NCI-H226 (cell line): ENCODE measurements at regions not wholly inside any gene's neighbourhood (a gene's known extent, or its start where the extent isn't known, plus 50 kb on each side); places are given as distances from the start of the nearest gene placed in this dataset.

Source experiments
- DNase-seq: peaks from one replicate; pipeline ENCODE4 v3.0.0-alpha.2; 2015

- DNase-seq = no peak
Observed at GRCh38 chr14:97311411-97311810, 514.2 kb downstream of the VRK1 start.

GRCh38 chr14:97312910-97313309 lies 515.7 kb downstream of the VRK1 start:
- no peak for DNase-seq

GRCh38 chr14:97315790-97316189 lies 518.6 kb downstream of the VRK1 start:
- DNase-seq = no peak

DNA sequence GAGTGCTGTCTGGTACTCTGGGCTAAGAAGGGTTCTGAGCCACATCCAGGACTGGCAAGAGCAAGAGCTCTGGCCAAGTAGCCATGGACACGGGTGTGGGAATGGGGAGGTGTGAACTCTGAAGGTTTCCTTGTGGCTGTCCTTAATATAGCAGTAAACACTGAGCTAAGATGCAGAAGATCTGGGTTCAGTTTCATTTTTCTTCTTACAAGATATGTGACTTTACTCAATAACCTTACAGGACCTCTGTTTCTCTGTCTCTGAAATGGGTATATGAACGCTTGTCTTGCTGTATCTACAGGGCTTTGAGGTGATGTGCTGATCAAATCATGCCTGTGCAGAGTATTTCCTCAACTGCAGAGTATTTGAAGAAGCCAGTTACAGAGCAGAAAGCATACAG lies 521.2 kb downstream of the VRK1 start:
- DNase-seq = no peak

DNA sequence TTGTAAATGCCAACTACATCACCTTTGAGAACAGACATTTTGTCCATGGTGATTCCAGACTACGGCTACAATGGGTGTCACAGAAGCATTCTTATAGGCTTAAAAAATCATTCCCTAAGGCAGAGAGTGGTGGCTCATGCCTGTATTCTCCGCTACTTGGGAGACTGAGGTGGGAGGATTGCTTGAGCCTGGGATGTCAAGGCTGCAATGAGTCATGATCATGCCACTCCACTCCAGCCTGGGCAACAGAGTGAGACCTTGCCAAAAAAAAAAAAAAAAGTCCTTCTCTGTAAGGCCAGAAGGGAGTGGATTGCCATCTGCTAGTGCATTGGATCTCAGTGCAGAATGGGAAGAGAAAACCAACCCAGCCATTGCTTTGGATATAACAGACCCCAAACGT lies 522.5 kb downstream of the VRK1 start:
- no peak for DNase-seq

DNA sequence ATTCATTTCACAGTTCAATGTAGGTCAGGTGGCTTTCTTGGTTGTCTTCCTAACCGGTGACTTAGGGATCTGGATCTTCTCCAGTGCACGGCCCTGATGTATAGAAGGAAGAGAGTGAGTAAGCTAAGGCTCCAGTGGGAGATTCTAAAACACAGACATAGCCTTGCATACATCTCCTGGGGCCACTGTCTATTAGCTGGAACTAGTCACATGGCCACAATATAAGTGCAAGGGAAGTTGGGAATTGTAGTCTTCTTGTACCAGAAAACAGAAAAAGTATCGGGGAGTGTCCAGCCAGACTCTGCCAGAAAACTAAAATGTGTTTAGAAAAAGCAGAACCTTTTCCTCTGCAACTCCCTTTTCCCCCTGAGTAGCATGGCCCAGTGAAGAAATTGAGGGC lies 531.6 kb downstream of the VRK1 start:
- DNase-seq = no peak

DNA sequence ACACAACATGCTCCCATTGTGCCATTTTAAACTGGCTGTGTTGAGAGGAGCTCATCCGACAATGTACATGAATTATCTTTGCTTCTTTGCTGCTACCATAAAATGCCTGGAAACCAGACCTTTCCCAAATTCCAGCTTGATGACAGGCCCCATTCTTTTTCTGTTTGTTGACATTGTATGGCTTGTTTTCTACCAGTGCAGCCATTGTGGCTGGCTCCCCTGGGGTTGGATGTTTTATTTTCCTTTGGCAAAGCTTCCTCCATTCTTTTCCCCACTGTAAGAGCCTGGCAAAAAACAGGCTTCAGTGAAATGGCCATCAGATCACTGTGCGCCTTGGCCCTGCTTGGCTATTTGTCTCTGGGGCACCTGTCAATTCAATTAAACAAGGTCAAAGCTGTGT lies 532.5 kb downstream of the VRK1 start:
- DNase-seq = no peak

GRCh38 chr14:97331058-97331457 lies 533.9 kb downstream of the VRK1 start:
- no peak for DNase-seq

DNA sequence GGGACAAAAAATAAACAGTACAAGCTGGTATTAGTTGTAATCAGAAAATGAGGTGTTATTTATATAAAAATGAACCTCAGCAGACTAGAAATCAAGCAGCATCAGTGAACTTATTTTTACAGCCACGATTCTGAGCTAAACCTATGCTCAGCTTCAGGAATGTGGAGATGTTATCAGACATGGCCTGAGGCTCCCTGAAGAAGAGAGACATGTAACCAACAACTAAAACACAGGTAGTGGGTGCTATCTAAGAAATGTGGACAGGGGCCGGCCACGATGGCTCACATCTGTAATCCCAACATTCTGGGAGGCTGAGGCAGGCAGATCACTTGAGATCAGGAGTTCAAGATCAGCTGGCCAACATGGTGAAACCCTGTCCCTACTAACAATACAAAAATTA lies 534.3 kb downstream of the VRK1 start:
- no peak for DNase-seq

DNA sequence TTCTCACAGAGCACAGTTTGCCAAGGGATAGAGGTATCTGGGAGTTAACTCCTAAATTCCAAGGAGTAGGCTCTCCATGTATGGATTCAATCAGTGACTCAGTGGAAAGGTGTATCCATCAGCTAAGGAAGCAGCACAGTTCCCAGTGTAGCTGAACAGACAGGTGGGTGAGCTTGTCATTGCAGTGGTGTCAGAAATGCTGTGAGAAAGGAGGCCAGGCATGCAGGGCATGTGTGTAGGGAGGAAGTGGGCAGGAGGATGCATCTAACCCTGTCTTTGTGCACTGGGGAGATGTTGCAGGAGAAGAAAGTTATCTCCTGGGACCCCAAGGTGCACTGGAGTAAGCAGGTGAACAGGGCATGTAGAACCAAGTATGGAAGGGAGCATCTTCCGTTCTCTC lies 539.0 kb downstream of the VRK1 start:
- no peak for DNase-seq

DNA sequence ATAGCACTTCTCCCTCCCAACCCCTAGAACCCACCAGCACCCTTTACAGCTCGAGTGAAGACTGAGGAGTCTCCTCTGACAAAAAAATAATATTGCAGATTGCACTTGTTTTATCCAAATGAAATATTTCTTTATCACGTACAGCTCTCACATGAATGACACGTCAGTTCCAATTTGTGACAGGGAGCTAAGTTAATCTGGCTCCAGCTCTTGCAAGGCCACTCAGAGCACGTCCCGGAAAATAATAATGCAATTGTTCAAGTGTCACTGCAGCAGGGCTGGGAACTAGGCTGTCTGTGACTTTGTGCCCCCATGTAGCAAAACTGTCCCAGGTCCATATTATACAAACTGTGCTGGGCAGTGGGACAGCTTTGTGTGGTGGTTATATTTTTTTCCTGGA lies 539.6 kb downstream of the VRK1 start:
- DNase-seq = no peak

DNA sequence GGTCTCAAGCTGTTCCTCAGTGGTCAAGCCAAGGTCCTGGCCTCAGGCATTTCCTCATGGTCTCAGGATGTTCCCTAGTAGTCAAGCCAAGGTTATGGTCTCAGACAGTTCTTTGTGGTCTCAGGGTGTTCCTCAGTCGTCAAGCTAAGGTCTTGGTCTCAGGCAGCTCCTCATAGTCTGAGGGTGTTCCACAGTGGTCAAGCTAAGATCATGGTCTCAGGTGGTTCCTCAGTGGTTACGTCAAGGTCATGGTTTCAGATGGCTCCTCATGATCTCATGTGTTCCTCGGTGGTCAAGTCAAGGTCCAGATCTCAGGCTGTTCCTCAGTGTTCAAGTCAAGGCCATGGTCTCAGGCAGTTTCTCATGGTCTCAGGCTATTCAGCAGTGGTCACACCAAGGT lies 540.1 kb downstream of the VRK1 start:
- no peak for DNase-seq

DNA sequence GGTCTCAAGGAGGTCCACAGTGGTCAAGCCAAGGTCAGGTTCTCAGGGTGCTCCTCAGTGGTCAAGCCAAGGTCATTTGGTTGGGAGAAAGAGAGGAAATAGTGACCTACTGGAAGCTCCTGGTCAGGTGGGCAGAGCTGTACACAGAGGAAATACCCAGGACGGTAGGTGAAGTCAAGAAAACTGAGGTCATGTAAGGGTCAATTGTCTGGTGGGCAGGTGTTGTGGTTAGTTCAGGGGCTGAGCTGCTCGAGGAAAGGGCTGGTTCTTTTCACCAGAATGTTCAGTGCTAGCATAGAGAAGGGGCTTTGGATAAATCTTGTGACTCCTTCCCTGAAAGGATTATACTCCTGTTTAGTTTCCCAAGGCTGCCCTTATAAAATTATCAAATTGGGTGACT lies 540.5 kb downstream of the VRK1 start:
- DNase-seq = no peak

- DNase-seq = no peak
Observed at GRCh38 chr14:97344666-97345065, 547.5 kb downstream of the VRK1 start.

- no peak for DNase-seq
Observed at GRCh38 chr14:97346675-97347074, 549.5 kb downstream of the VRK1 start.

DNA sequence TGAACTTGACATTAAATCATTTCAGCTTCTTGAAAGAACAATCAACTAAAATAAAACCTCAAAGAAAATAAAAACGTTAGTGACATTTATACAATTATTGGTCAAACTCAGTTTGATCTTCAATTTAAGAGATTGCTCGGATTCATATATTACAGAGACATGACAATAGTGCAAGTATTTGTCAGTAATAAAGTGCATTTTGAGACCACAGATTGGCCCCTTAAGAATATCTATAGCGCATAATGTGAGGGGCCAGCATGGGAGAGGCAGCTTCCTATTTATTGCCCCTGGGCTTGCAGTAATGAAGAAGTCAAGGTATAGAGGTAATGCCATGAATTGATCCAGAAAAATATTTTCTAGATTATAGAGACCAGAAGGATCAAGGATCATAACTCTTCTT lies 552.3 kb downstream of the VRK1 start:
- DNase-seq = no peak

DNA sequence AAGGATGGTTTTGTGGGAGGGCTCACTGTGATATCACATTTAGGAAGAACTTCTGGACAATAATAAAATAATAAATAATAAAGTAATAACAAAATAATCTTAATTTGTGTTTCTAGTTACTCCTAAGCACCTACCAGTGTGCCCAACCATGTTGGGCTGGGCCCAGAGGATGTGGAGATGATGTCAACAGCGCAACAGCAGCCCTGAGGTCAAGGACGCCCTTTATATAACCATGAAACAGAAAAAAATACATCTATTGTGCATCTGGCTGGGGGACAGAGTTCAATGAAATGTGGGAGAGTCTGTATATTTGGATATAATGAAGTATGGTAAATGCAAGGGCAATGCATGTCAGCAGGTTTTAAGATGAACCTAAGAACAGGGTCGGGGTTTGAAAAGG lies 552.8 kb downstream of the VRK1 start:
- no peak for DNase-seq

DNA sequence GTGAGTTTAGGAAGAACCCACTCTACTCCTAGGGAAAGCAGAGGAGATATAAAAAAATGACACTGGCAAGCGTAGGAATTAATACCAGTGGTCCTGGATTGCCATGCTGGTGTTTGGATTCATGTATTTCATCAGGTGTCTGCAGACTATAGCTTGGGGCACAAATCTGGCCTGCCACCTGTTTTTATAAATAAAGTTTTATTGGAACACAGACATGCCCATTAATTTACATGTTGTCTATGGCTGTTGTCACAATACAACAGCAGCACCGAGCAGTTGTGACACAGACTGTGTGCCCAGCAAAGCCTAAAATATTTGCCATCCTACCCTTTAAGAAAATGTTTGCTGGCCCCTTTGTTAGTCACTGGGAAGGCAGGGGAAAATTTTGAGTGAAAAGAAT lies 553.2 kb downstream of the VRK1 start:
- no peak for DNase-seq

DNA sequence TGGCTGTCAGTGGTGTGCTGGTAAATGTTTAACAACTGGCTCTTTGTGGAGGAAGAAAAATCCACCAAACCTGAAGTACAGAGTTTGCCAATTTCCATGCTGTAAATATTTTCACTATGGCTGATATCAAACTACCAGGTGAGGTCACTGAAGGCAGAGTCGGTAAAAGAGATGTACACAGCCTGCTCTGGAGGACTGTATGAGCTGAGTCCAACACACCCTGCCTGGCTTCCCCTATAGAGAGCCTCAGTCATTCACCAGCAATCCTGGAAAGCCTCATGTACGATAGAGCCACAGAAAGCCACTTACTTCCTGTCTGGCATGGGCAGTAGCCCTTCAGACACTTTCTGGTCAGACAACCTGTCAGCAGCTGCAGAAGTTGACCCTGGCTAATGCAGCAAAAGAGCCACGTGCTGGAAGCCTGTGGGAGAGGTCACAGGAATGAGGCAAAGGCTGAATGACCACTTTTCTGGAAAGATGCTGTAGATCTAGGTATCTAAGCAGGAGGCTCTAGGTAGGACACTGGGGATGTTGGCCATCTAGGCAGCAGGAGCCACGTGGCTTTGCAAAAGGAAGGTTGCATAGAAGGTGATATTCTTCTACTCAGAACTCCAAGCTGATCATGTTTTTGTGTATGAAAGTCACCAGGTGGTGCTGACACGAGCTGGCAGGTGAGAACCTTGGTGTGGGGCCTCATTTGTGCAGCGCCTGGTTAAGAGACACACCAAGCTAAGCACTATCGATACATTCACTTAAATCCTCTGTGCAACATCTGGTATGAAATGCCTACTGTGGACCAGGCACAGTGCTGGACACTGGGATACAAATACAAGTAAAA lies 553.9 kb downstream of the VRK1 start:
- no peak for DNase-seq

DNA sequence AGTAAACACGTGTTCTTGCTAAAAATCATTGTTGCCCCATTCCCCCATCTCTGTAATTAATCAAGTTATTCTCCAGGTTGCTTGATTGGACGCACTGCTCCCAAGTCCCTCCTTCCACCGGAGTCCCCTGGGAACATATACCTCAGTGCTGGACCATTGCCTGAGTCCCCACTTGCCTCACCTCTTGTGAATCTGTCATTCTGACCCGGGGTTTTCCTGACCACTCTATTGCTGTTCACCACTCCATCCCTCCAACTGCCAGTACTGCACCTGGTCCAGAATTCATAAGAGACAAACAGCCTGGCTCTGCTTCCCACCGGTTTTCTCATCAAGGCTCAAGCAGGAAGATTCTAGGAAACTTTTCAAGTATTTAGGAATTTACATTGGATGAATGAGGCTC lies 555.9 kb downstream of the VRK1 start:
- no peak for DNase-seq

GRCh38 chr14:97354119-97354722 lies 557.0 kb downstream of the VRK1 start:
- DNase-seq = no peak

DNA sequence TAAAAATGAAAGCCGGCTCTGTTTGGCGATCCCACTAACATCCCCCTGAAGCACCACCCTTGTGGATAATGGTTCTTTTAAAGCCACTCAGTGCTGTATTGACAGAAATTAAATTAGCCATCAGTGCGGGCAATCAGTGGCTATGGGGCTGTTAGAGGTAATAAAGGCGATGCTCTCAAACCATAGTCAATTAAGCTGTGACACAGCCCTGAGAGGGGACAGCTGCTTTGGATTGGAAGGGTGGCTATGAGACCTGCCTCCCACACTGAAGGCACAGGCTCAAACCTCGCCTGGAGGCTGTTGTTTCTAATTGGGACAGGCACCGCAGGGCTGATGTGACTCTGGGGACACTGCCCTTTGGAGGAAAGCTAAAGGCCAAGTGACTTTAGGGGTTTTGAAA lies 562.2 kb downstream of the VRK1 start:
- no peak for DNase-seq

- no peak for DNase-seq
Observed at GRCh38 chr14:97361181-97361580, 564.0 kb downstream of the VRK1 start.

GRCh38 chr14:97361958-97362357 lies 564.8 kb downstream of the VRK1 start:
- DNase-seq = no peak

- no peak for DNase-seq
Observed at GRCh38 chr14:97366400-97366799, 569.2 kb downstream of the VRK1 start.
